Neural cell (in vitro differentiated cells): ENCODE measurements at regions not wholly inside any gene's neighbourhood (a gene's known extent, or its start where the extent isn't known, plus 50 kb on each side); places are given as distances from the start of the nearest gene placed in this dataset.

Experiments used
- CTCF ChIP-seq: fragments of 450-650 bp; IDR thresholded peaks from 2 replicates; pipeline ENCODE4 v1.5.1; 2014; ENCODE audit warnings: antibody characterized with exemption, mild to moderate bottlenecking, moderate library complexity; ENCODE audit not compliant: poor library complexity, severe bottlenecking
- EP300 ChIP-seq: fragments of 450-650 bp; conservative IDR thresholded peaks from 2 replicates; pipeline ENCODE4 v1.6.1; 2014; ENCODE audit warnings: antibody characterized with exemption, mild to moderate bottlenecking, moderate library complexity; ENCODE audit not compliant: poor library complexity, severe bottlenecking
- POLR2AphosphoS5 ChIP-seq: IDR thresholded peaks from 2 replicates; pipeline ENCODE4 v1.6.1; 2012
- REST ChIP-seq: IDR thresholded peaks from 2 replicates; pipeline ENCODE4 v1.6.1; 2012; ENCODE audit warnings: borderline replicate concordance

DNA sequence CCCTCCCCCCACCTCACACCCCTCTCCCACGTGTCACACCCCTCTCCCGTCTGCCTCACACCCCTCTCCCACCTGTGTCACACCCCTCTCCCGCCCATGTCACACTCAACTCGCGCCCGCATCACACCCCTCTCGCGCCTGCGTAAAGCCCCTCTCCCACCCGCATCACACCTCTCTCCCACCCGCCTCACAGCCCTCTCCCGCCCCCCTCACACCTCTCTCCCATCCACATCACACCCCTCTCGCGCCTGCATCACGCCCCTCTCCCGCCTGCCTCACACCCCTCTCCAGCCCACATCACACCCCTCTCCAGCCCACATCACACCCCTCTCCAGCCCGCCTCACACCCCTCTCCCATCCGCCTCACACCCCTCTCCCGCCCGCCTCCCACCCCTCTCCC lies 173.5 kb upstream of the FOXD4L5 start:
- TF ChIP-seq CTCF (no peak), EP300 (no peak), POLR2AphosphoS5 (no peak), REST (no peak)
